HG03196 (cell line): ENCODE measurements at regions not wholly inside any gene's neighbourhood (a gene's known extent, or its start where the extent isn't known, plus 50 kb on each side); places are given as distances from the start of the nearest gene placed in this dataset.
"Not testable (repeated sequence)": the region's sequence is repeated elsewhere in the genome, so short reads cannot be mapped to it uniquely, and the experiment has no call there.

Experiments
- ATAC-seq: cut with Tn5 transposase; IDR thresholded peaks from one replicate; pipeline ENCODE4 v1.9.1; 2021; ENCODE audit not compliant: unreplicated experiment

DNA sequence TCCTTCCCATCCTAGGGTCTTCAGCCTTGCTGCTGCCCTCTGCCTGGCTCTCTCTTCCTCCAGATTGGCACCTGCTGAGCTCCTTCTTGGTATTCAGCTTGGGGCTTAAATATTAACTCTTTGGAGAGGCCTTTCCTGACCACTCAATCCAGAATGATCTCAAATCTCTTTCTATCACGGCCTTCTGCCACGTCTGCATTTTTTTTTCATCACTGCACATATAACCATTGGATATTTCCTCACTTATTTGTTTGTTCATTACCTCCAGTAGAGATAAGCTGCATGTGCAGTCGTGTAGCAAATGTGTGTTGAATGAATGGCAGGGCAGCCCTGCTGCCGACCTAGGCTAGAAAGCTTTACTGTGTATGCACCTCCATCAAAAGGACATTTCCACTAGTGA is 51.6 kb upstream of the MPP7 start:
- ATAC-seq: no peak

DNA sequence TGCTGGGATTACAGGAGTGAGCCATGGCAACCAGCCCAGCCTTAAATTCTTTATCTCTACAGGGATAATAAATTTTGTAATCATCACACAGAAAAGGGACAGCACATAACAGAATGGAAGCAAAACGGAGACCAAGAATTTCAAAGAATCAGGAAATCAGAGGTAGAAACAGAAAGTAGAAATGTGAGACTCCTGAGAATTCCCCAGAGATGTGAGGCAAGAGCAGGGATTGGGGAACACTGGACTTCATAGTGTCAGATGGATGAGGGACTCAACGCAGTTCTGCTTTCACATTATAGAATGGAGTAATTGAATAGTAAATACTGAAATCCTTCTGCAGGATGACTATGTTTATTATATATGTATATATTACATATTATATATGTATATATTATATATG is 52.5 kb upstream of the MPP7 start:
- no peak for ATAC-seq

DNA sequence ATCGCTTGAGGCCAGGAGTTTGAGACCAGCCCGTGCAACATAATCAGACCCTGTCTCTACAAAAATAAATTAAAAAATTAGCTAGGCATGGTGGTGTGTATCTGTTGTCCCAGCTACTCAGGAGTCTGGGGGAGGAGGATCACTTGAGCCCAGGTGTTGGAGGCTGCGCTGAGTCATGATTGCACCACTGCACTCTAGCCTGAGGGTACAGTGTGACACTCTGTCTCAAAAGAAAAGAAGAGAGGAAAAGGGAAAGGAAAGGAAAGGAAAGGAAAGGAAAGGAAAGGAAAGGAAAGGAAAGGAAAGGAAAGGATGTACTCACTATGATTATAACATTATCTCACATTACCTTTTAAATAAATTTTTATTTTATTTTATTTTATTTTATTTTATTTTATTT is 56.5 kb upstream of the MPP7 start:
- no peak for ATAC-seq

DNA sequence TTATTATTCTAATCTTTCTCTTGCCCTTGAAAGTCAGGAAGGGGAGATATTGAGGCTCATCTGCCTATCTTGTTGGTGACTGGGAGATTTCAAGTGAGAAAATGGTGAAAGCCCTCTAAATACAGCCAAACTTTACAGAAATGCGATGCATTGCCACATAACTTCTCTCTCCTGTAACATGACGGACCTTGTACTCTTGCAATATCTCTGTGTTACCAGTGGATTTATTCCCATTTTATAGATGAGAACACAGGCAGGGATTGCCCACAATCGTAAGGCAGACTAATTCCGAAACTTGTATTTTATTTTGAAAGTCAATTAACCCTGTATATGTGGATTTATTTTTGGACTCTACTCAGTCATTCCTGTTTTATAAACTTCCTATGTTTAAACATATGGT is 57.3 kb upstream of the MPP7 start:
- no peak for ATAC-seq

DNA sequence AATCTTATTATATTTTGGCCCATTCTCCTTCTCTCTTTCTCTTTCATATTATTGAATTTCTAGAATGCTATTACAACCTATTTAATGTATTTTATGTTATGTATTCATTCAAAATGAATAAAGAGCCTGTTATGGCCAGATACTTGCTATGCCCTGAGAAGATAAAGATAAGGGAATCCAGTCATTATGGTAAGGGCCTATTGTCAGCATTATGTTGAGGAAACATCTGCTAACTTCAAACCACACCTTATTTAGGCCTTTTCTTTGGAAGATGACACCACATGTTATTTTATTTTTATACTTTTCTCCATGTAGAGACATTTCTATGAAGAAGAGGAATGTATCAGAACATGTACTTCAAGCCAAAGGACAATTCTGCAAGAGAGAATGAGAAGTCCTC is 60.5 kb upstream of the MPP7 start:
- no peak for ATAC-seq

DNA sequence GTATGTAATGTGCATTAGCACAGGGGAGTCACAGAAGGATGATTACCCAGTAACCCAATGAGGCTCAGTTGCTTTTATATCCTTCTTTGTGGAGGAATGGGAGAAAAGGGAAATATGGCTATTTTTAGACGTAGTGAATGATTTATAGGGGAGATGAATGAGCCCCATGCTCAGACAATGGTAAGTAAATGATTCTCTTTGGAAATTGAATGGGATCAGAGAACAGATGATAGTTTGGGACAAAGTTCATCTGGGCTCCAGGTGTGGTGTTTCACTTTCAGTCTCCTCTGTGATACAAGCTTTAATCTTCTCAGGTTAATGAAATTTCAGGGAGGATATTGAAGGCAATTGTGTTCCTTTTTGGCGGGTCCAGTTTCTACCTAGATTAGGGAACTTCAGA is 63.0 kb upstream of the MPP7 start:
- no peak for ATAC-seq

DNA sequence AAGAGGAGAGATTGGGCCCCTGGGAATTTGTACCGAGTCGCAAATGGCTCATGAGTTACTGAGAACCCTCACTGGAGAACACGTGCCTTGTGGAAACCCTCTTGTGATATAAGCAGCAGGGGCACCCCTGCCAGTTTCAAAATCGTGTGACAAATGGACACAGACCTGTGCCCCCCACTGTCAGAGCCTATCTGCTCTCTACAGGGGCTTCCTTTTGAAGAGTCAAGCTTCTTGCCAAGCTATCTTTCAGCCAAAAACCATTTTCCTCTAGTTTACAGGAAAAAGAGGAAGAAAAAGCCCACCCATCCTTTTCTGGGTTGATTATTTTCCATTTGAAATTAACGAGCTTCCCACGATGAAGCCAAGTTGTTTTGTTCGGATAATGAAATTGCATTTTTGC is 64.1 kb upstream of the MPP7 start:
- no peak for ATAC-seq

DNA sequence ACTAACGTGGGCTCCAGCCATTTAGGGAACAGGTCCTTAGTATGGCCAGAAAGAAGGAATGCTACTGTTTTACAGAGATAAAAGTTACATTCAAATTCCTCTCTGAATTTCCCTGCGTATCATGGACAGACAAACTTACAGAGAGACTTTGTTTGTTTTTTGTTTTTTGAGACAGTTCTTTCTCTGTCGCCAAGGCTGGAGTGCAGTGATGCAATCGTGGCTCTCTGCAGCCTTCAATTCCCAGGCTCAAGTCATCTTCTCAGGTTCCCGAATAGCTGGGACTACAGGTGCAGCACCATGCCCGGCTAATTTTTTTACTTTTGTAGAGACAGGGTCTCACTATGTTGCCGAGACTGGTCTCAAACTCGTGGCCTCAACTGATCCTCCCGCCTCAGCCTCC is 64.5 kb upstream of the MPP7 start:
- ATAC-seq: no peak

DNA sequence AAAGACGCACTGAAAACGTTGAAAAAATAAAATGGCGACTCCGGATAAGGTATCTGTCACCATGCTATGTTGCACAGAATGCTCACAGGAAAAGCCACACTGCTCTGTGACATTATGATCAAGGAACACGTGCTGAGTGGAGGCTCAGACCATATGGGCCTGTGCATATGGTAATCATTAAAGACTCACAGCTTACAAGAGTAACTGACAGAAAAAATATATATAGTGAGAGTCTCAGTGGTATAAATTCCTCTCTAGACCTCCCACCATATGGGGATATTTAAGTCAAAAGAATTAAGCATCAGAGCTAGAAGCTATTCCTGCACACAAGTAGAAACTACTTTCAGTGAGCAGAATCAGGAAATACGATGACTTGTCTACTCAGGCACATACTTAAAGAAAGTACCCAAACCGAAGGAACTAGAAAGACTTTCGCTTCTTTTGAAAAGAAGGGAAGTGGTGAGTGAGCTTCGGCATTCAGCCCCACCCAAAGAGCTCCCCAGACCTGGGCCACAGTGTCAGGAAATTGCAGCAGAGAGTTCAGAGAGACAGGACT is 65.1 kb upstream of the MPP7 start:
- peak; percentile 94 for ATAC-seq

DNA sequence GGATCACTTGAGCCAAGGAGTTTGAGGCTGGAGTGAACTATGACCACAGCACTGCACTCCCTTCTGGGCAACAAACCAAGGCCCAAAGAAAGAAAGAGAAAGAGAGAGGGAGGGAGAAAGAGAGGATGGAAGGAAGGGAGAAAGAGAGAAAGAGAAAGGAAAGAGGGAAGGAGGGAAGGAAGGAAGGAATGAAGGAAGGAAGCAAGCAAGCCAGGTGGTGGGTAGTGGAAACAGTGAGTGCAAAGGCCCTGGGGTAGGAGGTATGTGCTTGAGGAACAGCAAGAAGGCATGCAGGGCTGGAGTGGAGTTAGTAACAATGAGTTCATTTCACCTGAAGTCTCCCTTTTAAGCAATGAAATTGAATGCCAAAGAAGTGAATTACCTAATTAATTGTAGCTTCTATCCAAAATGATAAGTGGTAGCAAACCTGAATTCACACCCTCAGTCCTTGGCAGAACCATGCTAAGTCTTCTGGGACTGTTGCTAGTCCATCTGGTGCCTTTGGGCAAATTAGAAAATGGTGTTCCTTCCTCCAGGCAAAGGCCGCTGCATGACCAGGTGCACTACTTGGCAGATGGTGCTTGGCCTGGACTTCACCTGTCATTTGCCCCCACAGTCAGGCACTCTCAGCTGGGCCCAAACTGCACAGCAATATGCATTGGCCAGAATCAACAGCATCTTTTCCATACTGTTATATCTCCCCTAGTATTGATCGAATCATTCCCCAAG is 67.4 kb upstream of the MPP7 start:
- ATAC-seq: no peak

DNA sequence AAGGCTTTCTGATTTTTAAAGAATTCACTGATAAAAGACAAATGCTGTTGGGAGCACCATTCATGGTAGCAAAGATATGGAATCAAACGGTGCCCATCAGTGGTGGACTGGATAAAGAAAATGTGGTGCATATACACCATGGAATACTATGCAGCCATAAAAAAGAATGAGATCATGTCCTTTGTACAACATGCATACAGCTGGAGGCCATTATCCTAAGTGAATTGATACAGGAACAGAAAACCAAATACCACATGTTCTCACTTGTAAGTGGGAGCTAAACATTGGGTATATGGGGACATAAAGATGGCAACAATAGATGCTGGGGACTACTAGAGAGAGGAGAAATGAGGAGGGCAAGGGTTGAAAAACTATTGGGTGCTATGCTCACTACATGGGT is 68.8 kb upstream of the MPP7 start:
- not testable (repeated sequence) for ATAC-seq

DNA sequence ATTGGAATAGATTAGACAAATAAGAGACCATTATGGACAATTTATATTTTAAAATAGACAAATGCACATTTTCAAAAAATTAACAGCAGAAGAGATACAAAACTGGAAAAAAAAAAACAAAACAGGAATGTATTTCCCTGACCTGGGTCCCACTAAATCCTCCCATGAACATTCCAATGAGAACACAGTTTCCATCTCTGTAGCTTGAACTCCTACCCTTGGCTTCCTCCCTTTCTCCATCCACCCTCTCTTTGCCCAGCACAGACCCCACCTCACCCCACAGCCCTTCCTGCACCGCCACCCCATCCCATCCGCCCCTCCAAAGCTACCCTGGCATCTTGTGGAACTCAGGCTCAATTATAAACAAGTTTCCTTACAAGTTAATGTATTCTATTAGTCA is 71.2 kb upstream of the MPP7 start:
- no peak for ATAC-seq

DNA sequence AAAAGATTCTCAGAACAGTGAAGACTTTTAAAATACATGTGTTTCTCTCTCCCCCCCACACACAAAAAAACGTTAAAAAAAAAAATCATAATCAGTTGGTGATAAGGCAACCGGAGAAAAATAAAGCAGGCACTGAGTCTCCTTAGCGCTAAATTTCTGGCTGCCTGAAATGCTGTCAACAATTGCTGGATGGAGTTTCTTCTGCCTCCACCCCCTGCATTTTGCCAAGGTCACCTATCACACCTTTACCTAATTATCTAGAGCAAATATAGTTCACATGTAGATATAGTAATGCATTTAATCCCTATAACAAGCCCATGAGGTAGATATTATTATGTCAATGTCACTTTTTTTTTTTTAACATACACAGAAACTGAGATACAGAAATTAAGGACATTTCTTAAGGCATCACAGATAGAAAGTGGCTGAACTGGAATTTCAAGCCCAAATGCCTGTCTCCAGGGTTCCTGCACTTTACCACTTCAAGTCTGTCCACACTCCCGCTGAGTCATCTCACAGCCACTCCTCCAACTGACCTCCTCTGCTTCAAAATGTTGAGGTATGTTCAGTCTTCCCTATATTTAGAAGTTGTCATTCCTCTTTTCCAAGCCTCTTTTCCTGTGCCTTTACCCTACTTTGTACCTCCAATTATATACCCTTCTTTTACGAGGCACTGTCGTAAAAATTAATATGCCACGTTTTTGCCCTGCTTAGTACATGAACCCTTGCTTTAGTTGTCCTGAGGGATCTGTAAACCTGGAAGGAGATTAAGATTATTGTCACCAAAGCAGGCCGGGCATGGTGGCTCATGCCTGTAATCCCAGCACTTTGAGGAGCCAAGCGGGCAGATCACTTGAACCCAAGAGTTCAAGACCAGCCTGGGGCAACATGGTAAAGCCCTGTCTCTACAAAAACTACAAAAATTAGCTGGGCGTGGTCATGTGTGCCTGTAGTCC is 72.8 kb upstream of the MPP7 start:
- ATAC-seq: no peak

DNA sequence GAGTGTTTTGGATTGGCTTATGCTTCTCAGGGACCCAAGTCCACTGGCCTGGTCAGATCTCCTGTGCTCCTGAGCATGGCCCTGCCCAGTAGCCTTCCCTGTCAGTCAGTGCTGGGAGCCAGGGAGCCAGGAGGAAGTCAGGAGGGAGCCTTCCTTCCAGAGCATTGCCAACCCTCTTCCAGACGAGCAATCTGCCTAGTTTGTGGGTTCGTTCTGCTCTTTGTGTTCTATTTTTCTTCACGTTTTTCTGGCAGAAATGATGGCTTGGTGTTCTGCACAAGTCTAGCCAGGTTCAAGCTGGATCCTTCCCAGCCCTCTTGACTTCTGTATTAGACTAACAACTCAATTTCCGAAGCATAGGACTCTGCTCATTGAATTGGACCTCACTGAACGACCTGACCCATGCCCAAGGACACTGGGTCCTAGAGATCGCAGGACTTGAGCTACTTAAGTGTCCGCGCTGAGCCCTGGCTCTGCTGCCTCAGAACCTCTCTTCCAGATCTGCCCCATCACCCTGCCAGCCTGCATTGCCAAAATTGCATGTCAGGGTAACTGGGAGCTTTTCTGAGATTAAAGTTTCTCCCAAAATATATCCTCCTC is 76.2 kb upstream of the MPP7 start:
- no peak for ATAC-seq

DNA sequence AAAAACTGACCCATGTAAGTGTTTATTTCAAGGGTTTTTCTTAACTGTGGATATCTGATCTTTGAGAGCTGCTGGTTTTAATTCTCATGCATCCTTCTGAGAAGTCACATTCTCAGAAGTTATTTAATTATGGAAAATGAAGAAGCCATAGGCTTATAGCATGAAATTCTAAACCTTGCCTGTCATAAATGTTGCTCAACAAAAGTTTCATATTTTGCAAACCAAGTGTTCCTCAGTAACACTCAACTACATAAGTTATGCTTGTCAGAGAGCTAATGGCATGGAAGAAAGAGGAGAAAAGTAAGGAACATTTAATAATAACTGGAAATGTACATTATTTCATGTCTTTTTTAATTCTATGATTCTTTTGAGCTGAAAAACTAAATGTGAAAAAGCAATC is 78.6 kb upstream of the MPP7 start:
- no peak for ATAC-seq

DNA sequence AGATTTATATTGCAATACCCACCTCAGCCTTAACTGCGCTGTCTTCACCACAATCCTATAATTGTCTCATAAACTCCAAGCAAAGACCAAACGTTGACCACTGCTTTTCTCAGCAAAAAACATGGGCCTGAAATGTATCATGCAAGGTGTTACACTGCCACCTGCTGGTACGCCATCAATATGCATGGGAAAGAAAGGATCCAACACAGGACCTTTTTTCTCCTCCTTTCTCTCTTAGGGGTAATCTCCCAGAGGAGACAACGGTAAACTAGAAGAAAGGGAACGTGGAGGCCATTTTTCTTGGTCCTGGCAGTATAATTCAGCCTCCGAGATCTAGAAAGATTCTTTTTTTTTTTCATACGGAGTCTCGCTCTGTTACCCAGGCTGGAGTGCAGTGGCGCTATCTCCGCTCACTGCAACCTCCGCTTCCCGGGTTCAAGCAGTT is 79.1 kb upstream of the MPP7 start:
- ATAC-seq: no peak

DNA sequence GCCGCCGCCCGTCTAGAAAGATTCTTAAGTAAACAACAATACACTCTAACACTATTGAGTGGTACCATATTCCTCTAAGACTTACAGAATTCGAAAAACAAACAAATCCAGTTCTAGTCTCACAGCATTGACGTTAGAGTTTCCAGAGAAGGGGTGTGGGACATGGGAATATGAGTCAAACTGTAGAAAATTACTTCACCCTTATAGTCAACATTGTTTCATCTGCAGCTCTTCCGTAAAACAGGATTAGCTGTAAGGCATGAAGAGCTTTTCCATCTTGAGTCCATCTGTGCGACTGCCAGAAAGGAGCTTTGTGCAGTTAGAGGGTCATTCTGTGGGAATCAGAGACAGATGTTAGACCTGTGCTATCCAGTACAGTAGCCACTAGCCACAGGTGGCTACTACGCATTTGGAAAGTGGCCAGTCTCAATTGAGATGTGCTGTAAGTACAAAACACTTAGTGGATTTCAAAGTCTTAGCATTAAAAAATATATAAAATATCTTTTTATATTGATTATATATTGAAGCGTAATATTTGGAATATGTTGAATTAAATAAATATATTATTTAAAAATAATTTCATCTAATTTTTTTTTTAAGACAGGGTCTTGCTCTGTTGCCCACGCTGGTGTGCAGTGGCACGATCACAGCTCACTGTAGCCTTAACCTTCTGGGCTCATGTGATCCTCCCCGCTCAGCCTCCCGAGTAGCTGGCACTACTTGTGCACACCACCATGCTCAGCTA is 79.8 kb upstream of the MPP7 start:
- no peak for ATAC-seq

DNA sequence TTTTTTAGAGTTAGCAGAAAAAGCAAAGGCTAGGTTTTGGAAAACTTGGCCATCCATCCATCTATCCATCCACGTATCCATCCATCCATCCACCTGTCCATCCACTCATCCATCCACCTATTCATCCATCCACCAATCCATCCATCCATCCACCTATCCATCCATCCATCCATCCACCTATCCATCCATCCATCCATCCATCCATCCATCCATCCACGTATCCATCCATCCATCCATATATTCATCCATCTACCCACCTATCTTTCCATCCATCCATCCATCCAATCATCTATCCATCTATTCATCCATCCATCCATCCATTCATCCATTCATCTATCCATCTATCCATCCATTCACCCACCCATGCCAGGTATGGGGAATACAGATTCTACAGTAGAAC is 81.7 kb upstream of the MPP7 start:
- no peak for ATAC-seq

DNA sequence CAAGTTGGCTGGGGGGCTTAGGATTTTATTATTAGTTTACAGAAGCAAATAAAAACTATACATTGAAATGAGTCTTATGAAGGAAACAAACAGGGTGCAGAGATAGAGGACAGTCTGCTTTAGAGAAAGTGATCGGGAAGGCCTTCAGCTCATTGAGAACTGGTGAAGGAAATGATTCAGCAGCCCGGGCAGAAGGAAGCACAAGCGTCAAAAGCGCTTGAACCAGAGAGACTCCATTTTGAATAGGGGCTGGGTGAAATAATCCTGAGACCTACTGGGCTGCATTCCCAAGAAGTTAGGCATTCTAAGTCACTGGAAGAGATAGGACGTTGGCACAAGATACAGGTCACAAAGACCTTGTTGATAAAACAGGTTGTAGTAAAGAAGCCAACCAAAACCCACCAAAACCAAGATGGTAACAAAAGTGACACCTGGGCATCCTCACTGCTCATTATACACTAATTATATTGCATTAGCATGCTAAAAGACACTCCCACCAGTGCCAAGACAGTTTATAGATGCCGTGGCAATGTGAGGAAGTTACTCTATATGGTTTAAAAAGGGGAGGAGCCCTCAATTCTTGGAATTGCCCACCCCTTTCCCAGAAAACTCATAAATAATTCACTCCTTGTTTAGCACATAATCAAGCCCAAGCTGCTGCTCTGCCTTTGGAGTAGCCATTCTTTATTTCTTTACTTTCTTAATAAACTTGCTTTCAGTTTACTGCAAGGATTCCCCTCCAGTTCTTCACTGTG is 83.1 kb upstream of the MPP7 start:
- ATAC-seq: no peak

DNA sequence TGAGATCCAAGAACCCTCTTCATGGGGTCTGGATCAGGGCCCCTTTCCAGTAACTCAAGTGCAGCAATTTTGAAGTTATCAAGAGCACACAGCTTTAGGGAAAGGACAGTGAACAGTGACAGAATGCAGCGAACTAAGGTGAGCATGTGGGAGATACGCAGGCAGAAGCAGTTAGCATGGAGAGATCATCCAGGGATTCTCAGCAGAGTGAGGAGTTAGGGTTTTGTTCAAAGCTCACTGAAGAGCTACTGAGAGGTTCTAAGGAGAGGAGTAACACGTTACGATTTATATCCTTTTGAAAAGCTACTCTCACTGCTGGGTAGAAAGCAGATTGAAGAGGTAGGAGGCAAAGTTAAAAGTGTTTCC is 83.6 kb upstream of the MPP7 start:
- no peak for ATAC-seq
